HUES6 (cell line): ENCODE measurements at regions not wholly inside any gene's neighbourhood (a gene's known extent, or its start where the extent isn't known, plus 50 kb on each side); places are given as distances from the start of the nearest gene placed in this dataset.

Experiments
- H3K27ac ChIP-seq: 2 replicates; pipeline ENCODE4 v1.7.0; 2013; ENCODE audit warnings: low read depth, mild to moderate bottlenecking, low read length, inconsistent platforms
- H3K27me3 ChIP-seq: 2 replicates; pipeline ENCODE4 v1.6.1; 2013; ENCODE audit warnings: low read length; ENCODE audit not compliant: control insufficient read depth, insufficient read depth
- H3K36me3 ChIP-seq: 2 replicates; pipeline ENCODE4 v1.6.1; 2013; ENCODE audit warnings: low read length; ENCODE audit not compliant: control insufficient read depth, insufficient read depth
- H3K4me1 ChIP-seq: 2 replicates; pipeline ENCODE4 v1.6.1; 2013; ENCODE audit warnings: low read length; ENCODE audit not compliant: control insufficient read depth, insufficient read depth
- H3K4me3 ChIP-seq: 2 replicates; pipeline ENCODE4 v1.5.1; 2013; ENCODE audit warnings: low read depth, low read length
- H3K9ac ChIP-seq: one replicate; pipeline ENCODE4 v1.6.1; 2013; ENCODE audit warnings: mild to moderate bottlenecking, low read length
- H3K9me3 ChIP-seq: 2 replicates; pipeline ENCODE4 v1.6.1; 2013; ENCODE audit warnings: low read depth, low read length; ENCODE audit not compliant: control insufficient read depth, insufficient read depth

DNA sequence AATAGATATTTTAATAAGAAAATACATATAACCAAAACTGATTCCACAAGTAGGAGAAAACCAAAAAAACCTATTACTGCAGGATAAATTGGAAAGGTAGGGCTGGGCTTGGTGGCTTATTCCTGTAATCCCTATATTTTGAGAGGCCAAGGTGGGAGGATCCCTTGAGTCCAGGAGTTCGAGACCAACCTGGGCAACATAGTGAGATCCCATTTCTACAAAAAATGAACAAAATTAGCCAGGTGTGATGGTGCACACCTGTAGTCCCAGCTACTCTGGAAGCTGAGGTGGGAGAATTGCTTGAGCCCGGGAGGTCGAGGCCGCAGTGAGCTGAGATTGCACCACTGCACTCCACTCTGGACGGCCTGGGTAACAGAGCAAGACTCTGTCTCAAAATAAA lies 189.2 kb upstream of the IER5L start:
- Histone ChIP-seq H3K4me1 (no peaks in the 10 kb centered on the region), H3K4me3 (no peak overlapping the region), H3K27me3 (no peaks in the 10 kb centered on the region), H3K9me3 (peaks cover 16% of the 10 kb centered on the region), H3K27ac (no peak overlapping the region), H3K9ac (no peak overlapping the region), H3K36me3 (no peaks in the 10 kb centered on the region)

DNA sequence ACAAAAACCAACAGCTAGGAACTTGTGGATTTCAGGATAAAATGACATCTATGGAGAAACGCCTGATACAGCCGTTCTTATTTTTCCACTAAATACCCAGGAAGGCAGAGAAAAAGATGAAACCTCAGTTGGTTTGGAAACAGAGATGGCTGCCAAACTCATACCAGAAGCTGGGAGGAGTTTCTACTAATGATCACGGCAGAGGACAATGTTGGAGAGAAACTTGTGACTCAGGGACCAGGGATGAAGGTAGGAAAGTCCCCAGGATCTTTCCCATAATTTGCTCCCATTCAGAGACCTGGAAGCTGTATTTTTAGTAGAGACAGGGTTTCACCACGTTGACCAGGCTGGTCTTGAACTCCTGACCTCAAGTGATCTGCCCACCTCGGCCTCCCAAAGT lies 187.1 kb upstream of the IER5L start:
- Histone ChIP-seq H3K9me3 (peaks cover 7% of the 10 kb centered on the region; the same call in 1 of the 2 replicates), H3K36me3 (no peaks in the 10 kb centered on the region), H3K4me3 (no peak overlapping the region), H3K27ac (no peak overlapping the region), H3K27me3 (no peaks in the 10 kb centered on the region), H3K4me1 (no peaks in the 10 kb centered on the region), H3K9ac (no peak overlapping the region)

DNA sequence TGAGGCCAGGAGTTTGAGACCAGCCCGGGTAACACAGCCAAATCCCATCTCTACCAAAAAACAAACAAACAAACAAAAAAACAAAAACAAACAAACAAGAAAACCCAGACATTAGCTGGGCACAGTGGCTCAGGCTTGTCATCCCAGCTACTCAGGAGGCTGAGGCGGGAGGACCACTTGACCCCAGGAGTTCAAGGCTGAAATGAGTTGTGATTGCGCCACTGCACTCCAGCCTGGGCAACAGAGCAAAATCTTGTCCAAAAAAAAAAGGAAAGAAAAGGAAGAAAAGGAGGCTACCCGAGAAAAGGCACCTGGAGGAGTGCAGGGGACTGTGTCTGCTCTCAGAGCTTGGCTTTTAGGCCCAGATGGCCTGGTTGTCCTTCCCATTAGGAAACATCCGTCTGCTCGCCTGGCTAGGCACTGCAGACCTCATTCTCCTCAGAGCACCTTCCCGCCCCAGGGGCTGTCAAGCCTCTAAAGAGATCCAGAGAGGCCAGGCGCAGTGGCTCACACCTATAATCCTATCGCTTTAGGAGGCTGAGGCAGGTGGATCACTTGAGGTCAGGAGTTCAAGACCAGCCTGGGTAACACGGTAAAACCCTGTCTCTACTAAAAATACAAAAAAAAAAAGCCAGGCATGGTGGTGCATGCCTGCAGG lies 185.3 kb upstream of the IER5L start:
- no peak overlapping the region for H3K4me3 ChIP-seq
- no peaks in the 10 kb centered on the region for H3K4me1 ChIP-seq
- H3K27ac ChIP-seq, result no peak overlapping the region
- H3K36me3 ChIP-seq, result no peaks in the 10 kb centered on the region
- no peak overlapping the region for H3K9ac ChIP-seq
- H3K27me3 ChIP-seq, result no peaks in the 10 kb centered on the region
- peaks cover under 1% of the 10 kb centered on the region; the same call in 1 of the 2 replicates for H3K9me3 ChIP-seq

DNA sequence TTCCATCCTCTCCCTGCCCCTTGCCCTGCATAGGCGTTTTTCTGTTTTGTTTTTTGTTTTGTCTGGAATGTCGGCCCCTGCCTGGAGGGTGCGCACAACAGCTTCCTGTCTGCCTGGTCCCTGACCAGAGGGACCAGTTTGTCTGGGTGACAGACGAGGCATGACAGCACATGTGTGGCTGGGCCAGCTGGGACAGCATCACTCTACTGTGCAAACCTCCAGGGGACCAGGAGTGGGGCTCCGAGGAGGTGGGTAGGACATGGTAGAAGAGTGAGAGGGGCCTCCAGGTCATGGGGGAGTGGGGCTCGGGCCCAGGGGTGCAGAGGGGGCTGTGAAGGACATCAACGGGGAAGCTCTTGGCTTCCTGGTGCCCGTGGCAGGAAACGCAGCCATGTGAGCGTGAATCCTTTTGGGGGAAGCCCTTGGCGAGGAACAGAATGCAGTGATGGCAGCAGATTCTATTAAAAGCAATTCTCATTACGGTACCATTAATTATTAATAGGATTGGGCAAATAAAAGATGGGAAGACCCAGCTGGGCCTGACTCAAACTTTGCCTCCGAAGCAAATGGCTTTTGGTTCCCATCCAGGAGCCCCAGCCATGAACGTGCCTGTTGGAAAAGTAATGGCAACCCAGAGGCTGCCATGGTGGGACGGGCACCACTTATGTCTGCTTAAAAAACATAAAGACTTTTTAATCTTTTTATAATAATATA lies 184.4 kb upstream of the IER5L start:
- H3K9ac ChIP-seq, result no peak overlapping the region
- no peaks in the 10 kb centered on the region for H3K27me3 ChIP-seq
- no peaks in the 10 kb centered on the region for H3K4me1 ChIP-seq
- H3K4me3 ChIP-seq, result no peak overlapping the region
- no peaks in the 10 kb centered on the region for H3K36me3 ChIP-seq
- no peaks in the 10 kb centered on the region for H3K9me3 ChIP-seq
- no peak overlapping the region for H3K27ac ChIP-seq

DNA sequence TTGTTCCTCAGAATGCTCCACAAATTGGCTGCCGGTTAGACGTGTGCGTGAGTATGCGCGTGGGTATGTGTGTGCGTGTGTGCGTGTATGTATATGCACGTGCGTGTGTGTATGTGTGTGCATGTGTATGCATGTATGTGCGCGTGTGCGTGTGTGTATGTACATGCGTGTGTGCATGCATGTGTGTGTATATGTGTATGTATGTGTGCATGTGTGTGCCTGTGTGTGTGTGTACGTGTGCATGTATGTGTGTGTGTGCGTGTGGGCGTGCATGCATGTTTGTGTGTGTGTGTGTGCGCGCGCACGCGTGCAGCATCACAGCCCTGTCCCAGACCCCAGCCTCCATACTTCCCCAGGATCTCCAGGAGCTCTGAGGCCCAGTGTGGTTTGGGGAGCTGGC lies 183.1 kb upstream of the IER5L start:
- no peak overlapping the region for H3K4me3 ChIP-seq
- no peaks in the 10 kb centered on the region for H3K4me1 ChIP-seq
- H3K9ac ChIP-seq, result no peak overlapping the region
- no peak overlapping the region for H3K27ac ChIP-seq
- H3K9me3 ChIP-seq, result peaks cover 1% of the 10 kb centered on the region; the same call in 1 of the 2 replicates
- no peaks in the 10 kb centered on the region for H3K27me3 ChIP-seq
- H3K36me3 ChIP-seq, result no peaks in the 10 kb centered on the region

DNA sequence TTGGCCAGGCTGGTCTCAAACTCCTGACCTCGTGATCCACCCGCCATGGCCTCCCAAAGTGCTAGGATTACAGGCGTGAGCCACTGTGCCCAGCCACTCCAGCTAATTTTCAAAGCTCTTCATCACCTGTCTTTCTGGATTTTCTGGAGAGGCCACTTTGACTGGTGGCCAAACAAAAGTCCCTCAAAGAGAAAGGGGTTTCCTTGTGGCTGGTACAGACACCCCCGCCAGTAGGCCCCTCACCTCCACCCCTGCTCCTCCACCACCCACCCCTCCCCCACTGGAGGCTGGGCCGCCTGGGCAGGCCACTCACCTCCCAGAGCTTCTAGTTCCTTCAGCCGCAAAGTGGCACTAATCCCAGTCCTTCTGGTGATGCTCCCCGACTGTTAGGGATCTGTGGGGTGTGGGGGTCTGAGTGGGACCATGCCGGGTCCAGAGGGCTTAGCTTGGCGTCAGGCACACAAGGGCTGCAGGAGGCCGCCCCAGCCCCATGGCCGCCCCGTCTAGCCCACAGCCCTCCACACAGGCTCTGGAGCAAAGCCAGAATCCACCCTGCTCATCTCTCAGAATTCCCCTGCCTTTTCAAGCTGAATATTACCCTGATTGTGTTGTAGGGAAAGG lies 182.0 kb upstream of the IER5L start:
- Histone ChIP-seq H3K9ac (no peak overlapping the region), H3K27me3 (no peaks in the 10 kb centered on the region), H3K4me3 (no peak overlapping the region), H3K27ac (no peak overlapping the region), H3K4me1 (no peaks in the 10 kb centered on the region), H3K36me3 (no peaks in the 10 kb centered on the region), H3K9me3 (peaks cover 13% of the 10 kb centered on the region)

DNA sequence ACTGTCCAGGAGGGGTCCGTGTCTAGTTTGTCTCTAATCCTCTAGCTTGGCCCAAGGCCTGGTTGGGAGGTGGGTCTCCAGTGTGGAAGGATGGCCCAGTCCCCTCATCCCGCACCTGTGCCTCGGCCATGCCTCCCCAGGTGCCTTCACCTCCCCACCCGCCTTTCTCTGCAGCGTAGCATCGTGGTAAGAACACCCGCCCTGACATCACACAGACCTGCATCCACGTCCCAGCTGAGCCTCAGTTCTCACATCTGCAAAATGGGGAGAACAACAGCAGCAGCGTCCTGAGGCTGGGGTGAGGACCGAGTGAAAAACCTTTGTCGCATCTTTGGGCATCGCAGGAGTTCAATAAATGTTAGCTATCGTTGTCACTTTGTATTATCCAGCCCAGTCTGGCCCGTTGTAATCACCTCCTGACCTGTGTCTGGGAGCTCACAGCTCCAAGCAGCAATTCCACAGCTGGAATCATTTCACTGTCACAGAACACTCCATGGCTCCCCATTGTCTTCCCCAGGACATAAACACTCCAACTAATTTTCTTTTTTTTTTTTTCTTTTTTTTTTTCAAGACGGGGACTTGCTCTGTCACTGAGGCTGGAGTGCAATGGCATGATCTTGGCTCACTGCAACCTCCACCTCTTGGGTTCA lies 181.2 kb upstream of the IER5L start:
- Histone ChIP-seq H3K4me3 (no peak overlapping the region), H3K27me3 (no peaks in the 10 kb centered on the region), H3K27ac (no peak overlapping the region)

DNA sequence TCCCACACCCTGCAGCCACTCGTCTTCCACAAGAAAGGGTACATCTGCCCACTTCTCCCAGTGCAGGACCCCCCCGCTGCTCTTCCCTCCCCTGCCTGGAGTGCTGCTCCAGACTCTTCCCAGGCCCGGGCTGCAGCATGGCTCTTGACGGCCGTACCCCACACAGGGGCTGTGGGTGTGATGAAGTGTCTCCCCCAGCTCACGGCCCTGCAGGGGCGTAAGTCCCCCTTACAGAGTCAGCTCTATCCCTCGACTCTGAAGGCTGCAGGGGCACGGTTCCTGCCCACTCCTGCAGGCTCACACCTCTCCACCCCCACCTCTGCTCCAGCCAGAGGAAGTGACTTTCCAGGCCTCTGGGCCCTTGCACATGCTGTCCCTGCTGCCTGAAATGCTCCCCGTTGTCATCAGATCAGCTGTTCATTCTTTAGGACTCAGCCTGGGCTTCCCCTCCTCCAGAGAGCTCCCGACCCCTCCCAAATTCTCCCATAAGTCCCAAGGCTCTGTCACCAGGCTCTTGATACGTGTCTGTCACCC lies 180.6 kb upstream of the IER5L start:
- Histone ChIP-seq H3K27ac (no peak overlapping the region), H3K4me3 (no peak overlapping the region), H3K9me3 (peaks cover 14% of the 10 kb centered on the region), H3K27me3 (no peaks in the 10 kb centered on the region), H3K9ac (no peak overlapping the region), H3K36me3 (no peaks in the 10 kb centered on the region), H3K4me1 (no peaks in the 10 kb centered on the region)

More for the DNA sequence above, 181.2 kb upstream of the IER5L start:
- Histone ChIP-seq H3K9ac (no peak overlapping the region), H3K4me1 (no peaks in the 10 kb centered on the region), H3K36me3 (no peaks in the 10 kb centered on the region), H3K9me3 (peaks cover 14% of the 10 kb centered on the region)

DNA sequence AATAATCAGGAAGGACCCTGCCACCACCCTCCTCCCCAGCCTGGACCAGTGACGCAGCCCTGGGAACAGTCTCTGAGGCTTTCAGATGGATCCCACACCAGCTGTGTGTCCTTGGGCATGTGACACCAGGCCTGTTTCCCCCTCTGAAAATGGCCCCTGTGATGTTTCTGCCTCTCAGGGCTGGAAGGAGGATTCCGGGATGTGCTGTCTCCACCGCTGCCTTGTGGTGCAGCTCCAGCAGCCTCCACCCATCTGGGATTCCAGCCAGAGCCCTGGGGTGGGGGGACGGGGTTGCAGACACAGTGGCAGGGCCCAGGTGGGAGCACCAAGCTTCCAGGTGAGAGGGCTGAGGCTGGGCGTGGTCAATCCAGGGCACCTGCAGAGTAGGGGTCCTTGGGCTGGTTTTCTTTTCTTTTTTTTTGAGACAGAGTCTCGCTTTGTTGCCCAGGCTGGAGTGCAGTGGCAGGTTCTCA lies 179.7 kb upstream of the IER5L start:
- no peaks in the 10 kb centered on the region for H3K27me3 ChIP-seq
- no peak overlapping the region for H3K27ac ChIP-seq
- H3K9ac ChIP-seq, result no peak overlapping the region
- no peaks in the 10 kb centered on the region for H3K36me3 ChIP-seq
- no peak overlapping the region for H3K4me3 ChIP-seq
- H3K4me1 ChIP-seq, result peaks cover 7% of the 10 kb centered on the region
- H3K9me3 ChIP-seq, result peaks cover 14% of the 10 kb centered on the region

DNA sequence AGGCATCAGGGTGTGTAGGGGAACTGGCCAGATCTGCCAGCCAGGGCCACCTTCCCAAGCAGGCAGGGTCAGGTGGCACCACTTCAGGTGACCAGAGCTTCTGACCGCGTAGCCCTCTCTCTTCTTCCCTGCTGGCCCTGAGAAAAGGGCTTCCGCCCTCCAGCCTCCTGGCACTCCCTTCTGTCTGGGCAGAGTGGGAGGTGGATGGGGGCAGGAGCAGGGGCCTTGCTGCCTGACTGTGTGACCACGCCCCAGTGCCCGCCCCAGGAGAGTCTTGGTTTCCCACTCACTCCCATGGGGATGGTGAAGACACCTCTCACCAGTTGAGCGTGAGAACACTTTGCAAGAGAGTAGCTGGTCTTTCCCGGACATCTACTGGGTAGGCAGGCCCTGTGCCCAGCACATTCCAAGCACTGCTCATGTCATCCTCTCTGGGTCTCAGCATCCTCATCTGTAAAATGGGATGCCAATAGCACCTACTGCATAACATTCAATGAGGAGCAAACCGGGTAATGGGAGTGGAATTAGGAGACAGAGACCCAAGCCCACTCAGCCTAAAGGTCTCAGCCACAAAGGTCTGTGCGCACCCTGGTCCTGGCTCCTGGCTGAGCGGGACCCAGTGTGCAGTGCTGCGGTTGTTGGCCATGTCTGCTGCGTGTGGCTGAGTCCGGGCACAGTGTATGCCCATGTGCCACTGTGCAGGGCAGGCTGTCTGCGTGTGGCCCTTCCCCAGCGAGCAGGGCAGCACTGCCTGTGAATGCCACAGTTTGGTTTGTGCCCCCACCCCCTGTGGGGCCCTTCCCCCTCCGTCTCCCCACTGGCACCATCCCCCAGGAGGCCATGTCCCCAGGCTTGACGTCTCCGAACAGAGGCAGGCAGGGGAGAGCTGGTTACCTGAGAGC lies 179.1 kb upstream of the IER5L start:
- Histone ChIP-seq H3K9me3 (peaks cover 14% of the 10 kb centered on the region), H3K4me3 (no peak overlapping the region), H3K9ac (no peak overlapping the region), H3K27me3 (no peaks in the 10 kb centered on the region), H3K36me3 (no peaks in the 10 kb centered on the region), H3K27ac (no peak overlapping the region), H3K4me1 (peaks cover 11% of the 10 kb centered on the region)
